Testis (tissue), 2 donors: ENCODE measurements at regions not wholly inside any gene's neighbourhood (a gene's known extent, or its start where the extent isn't known, plus 50 kb on each side); places are given as distances from the start of the nearest gene placed in this dataset.

Source experiments
- CTCF ChIP-seq, 3 experiments: fragments of 450-650 bp in 2 of 3; fragments of 200-600 bp in 1 of 3; sonication (generic) in 1 of 3; IDR thresholded peaks; one replicate each; pipeline ENCODE4 v1.5.1; 2016 to 2019; ENCODE audit warnings: antibody characterized with exemption in 3 of 3, mild to moderate bottlenecking in 2 of 3, moderate library complexity in 1 of 3
- POLR2A ChIP-seq: fragments of 450-650 bp; IDR thresholded peaks from one replicate; pipeline ENCODE4 v1.6.1; 2017; ENCODE audit warnings: antibody characterized with exemption, mild to moderate bottlenecking, moderate library complexity

- no peak for TF ChIP-seq CTCF (IDR thresholded peaks at IDR 0.05)
- TF ChIP-seq POLR2A = no peak
Observed at GRCh38 chr6:54057058-54057457, 54.2 kb upstream of the MLIP start.
